ENCODE measurements at regions not wholly inside any gene's neighbourhood (a gene's known extent, or its start where the extent isn't known, plus 50 kb on each side); places are given as distances from the start of the nearest gene placed in this dataset.
"Not testable (repeated sequence)": the region's sequence is repeated elsewhere in the genome, so short reads cannot be mapped to it uniquely, and the experiment has no call there.

GRCh38 chr2:184004948-184005672, 593.2 kb upstream of the ZNF804A start:
- no peak for DNase-seq (ENCODE audit: low read depth)

- DNase-seq (ENCODE audit: low read depth): no peak
Measured at GRCh38 chr2:184006998-184007397, 591.3 kb upstream of the ZNF804A start.

GRCh38 chr2:184026961-184027360, 571.4 kb upstream of the ZNF804A start:
- DNase-seq (ENCODE audit: low read depth): no peak

- DNase-seq (ENCODE audit: low read depth): no peak
Measured at GRCh38 chr2:184030245-184030644, 568.1 kb upstream of the ZNF804A start.

GRCh38 chr2:184030989-184031388, 567.3 kb upstream of the ZNF804A start:
- no peak for DNase-seq (ENCODE audit: low read depth)

- no peak for DNase-seq (ENCODE audit: low read depth)
Measured at GRCh38 chr2:184031402-184032147, 566.8 kb upstream of the ZNF804A start.

- no peak for DNase-seq (ENCODE audit: low read depth)
Measured at GRCh38 chr2:184032983-184033382, 565.3 kb upstream of the ZNF804A start.

- DNase-seq (ENCODE audit: low read depth): no peak
Measured at GRCh38 chr2:184037273-184037672, 561.1 kb upstream of the ZNF804A start.

- no peak for DNase-seq (ENCODE audit: low read depth)
Measured at GRCh38 chr2:184039493-184039892, 558.8 kb upstream of the ZNF804A start.

- DNase-seq (ENCODE audit: low read depth): no peak
Measured at GRCh38 chr2:184040230-184040629, 558.1 kb upstream of the ZNF804A start.

GRCh38 chr2:184041077-184041476, 557.3 kb upstream of the ZNF804A start:
- no peak for DNase-seq (ENCODE audit: low read depth)

GRCh38 chr2:184041777-184042176, 556.6 kb upstream of the ZNF804A start:
- DNase-seq (ENCODE audit: low read depth): no peak

- no peak for DNase-seq (ENCODE audit: low read depth)
Measured at GRCh38 chr2:184047536-184047935, 550.8 kb upstream of the ZNF804A start.

- no peak for DNase-seq (ENCODE audit: low read depth)
Measured at GRCh38 chr2:184049566-184049965, 548.8 kb upstream of the ZNF804A start.

GRCh38 chr2:184053326-184053725, 545.0 kb upstream of the ZNF804A start:
- no peak for DNase-seq (ENCODE audit: low read depth)

- DNase-seq (ENCODE audit: low read depth): not testable (repeated sequence)
Measured at GRCh38 chr2:184054419-184054818, 543.9 kb upstream of the ZNF804A start.

GRCh38 chr2:184057910-184058309, 540.4 kb upstream of the ZNF804A start:
- DNase-seq (ENCODE audit: low read depth): no peak

- not testable (repeated sequence) for DNase-seq (ENCODE audit: low read depth)
Measured at GRCh38 chr2:184060268-184060667, 538.1 kb upstream of the ZNF804A start.

GRCh38 chr2:184067502-184067901, 530.8 kb upstream of the ZNF804A start:
- DNase-seq (ENCODE audit: low read depth): no peak

GRCh38 chr2:184072470-184072869, 525.9 kb upstream of the ZNF804A start:
- DNase-seq (ENCODE audit: low read depth): no peak

- no peak for DNase-seq (ENCODE audit: low read depth)
Measured at GRCh38 chr2:184078496-184078895, 519.8 kb upstream of the ZNF804A start.

- no peak for DNase-seq (ENCODE audit: low read depth)
Measured at GRCh38 chr2:184091456-184091855, 506.9 kb upstream of the ZNF804A start.

GRCh38 chr2:184113696-184114403, 484.5 kb upstream of the ZNF804A start:
- DNase-seq (ENCODE audit: low read depth): no peak
